HS-27A (cell line): ENCODE measurements at regions not wholly inside any gene's neighbourhood (a gene's known extent, or its start where the extent isn't known, plus 50 kb on each side); places are given as distances from the start of the nearest gene placed in this dataset.

Experiments used
- DNase-seq: peaks from one replicate; pipeline ENCODE4 v3.0.0-alpha.2; 2012; ENCODE audit warnings: low read depth, missing footprints

DNA sequence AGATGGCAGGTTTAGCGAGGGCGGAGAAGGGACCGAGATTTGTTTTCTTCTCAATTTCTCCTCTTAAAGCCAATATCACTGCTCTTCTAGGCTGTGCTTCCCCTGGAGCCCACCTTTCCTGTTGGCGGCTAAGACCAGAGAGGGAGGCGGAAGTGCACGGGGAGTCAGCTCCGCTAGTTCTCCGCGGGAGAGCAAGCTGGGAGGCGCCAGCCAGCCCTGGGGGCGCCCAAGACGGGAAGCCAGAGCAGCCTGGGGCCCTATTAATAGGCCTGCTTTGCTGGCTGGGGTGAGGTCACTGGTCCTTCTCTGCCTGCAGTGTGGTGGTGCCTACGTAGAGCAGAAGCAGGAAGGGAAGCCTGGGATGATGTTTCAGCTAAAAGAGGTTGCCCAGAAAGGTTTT lies 61.6 kb downstream of the LSM5 start:
- DNase-seq: no peak

GRCh38 chr7:32427769-32428291 lies 62.4 kb downstream of the LSM5 start:
- DNase-seq: no peak

DNA sequence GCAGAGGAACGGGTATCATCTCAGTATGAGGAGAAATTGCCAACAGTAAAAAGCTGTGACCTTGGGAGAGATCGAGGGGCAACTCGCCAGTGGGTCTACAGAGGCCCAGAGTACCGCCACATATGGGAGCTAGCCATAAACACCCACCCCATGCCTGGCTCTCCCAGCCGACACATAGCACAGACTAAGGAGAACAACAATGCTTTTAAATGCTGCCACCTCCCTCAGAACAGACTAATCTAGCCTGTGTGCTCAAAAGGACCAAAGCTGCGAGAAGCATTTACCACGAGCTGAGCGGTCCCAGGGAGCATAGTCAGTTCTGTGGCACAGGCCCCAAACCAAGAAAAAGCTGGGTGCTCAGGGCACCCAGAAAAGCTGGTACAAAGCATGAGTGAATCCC lies 73.3 kb downstream of the LSM5 start:
- no peak for DNase-seq

GRCh38 chr7:32415936-32416335 lies 74.2 kb downstream of the LSM5 start:
- DNase-seq: no peak

DNA sequence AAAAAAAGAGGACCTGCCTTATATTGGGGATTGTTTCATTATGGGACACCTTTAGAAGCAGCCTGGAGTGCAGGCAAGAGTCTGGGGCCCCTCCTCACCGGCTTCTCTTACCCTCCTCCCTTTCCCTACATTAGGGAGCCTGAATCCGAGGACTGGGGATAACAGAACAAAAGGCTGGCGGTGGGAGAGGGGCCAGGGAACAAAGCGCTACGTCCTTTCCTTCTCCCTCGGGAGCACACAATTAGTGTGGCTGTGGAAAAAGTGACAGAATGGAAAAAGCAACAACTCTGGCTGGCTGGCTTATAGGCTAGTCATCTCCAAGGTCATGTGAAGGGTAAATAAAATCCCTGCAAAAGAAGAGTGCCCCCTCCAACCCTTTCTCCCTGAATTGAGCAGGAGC lies 74.7 kb downstream of the LSM5 start:
- DNase-seq: no peak

DNA sequence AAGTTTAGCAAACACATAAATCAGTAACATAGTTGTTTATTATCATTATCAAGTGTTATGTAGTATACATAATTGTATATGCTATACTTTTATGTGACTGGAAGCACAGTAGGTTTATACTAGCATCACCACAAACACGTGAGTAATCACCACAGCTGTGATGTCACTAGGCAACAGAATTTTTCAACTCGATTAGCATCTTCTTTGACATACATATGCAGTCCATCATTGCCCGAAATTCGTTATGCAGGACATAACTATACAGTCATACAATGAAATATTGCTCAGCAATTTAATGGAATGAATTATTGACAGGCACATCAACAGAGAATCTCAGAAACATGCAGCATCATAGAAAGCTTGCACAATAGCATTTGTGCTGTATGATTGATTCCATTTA lies 77.7 kb downstream of the LSM5 start:
- DNase-seq: no peak

- DNase-seq: no peak
Observed at GRCh38 chr7:32410545-32410944, 79.6 kb downstream of the LSM5 start.

DNA sequence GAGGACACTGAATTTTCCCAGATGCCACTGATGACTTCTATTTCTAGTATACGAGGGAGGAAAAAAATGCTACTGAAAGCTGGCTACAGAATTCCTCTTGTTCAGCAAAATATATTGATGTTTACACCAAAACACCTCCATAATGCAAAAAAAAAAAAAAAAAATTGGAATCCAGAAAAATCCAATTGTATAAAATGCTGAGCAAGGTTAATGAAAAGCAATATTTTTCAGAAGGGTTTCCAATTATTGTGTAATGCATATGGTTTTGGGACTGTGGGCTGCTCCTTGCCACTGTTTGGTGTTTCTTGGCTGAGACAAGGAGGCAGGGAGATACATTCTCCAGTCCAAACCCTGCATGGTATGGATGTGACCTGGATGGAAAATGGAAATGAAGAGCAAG lies 83.8 kb downstream of the LSM5 start:
- no peak for DNase-seq

DNA sequence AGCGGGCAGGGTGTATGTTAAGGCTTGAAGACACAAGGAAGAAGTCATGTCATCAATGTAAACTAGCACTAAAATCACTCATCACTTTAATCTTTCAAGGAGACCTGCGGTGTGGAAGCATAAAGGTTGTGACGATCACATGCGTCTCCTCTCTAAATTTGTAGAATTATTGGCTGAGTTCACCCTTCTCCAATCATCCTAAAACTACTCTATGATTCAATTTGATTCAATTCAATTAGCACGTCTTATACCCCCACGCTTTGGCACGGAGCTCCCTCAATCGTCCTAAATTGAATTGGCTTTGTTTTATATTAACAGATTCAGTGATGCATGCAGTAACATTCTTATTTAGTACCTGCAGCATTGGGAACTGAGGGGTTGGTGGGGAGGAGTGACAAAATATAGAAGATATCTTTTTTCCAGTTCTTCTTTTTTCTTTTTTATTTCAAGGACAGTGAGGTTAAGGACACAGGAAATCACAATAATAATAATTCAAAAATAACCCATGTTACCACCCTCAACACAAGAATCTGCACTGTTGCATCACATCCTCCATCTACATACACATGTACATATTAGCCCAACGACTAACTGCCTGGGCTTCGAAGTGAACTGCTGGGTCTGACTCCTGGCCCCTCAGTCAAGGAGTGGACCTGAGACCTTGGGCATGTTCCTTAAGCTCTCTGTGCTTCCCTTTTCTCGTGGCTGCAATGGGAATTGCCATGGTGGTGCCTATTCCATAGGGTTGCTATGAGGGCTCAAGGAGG lies 86.5 kb downstream of the LSM5 start:
- no peak for DNase-seq

DNA sequence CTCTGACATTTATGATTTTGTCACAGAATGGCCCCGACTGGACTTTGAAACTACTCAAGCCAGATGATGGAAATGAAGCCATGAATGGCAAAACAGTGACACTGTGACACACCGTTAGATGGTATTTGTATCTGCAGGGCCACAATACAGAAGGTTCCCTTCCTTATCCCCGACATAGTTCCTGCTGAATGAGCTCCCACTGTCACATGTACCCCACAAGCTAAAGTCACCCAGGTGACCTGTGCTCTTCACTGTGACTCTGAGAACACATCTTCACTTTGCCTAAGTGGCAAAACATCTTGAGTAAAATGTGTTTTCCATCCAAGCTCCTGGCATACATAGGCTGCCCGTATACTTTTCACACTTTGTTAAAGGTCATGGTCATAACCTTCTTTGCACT lies 89.5 kb downstream of the LSM5 start:
- DNase-seq: no peak

GRCh38 chr7:32399311-32399710 lies 90.9 kb downstream of the LSM5 start:
- DNase-seq: no peak

- no peak for DNase-seq
Observed at GRCh38 chr7:32395168-32395567, 95.0 kb downstream of the LSM5 start.

DNA sequence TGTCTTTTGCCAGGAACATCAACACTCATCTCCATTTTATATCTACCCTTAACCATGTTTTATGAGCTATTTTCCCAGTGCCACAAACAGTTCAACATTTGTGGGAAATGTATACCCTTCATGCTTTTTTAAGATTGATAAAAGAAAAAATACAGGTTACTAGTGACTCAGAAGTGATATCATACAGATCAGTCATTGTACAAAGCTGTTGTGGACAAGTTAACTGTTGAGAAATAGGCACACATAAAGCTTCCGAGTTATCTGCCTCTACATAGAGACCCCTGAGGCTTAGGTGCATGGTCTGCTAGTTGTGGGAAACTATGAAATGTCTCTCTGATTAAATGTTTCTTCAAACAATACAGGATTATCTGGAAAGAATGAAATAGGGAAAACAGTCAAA lies 96.3 kb downstream of the LSM5 start:
- no peak for DNase-seq

DNA sequence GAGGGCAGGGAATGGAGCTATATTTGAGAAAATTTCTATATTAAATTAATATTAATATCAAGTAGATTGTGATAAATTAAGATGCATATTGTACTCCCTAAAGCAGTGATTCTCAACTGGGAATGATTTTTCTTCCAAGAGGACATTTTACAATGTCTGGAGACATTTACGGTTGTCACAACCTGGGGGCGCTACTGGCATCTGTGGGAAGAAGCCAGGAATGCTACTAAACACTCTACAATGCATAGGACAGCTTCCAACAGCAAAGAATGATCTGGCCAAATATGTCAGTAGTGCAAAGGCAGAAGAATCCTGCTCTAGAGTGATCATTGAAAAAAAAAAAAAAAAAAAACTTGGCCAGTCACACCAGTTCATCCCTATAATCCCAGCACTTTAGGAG lies 100.0 kb downstream of the LSM5 start:
- DNase-seq: no peak

- no peak for DNase-seq
Observed at GRCh38 chr7:32385316-32385956, 104.7 kb downstream of the LSM5 start.

DNA sequence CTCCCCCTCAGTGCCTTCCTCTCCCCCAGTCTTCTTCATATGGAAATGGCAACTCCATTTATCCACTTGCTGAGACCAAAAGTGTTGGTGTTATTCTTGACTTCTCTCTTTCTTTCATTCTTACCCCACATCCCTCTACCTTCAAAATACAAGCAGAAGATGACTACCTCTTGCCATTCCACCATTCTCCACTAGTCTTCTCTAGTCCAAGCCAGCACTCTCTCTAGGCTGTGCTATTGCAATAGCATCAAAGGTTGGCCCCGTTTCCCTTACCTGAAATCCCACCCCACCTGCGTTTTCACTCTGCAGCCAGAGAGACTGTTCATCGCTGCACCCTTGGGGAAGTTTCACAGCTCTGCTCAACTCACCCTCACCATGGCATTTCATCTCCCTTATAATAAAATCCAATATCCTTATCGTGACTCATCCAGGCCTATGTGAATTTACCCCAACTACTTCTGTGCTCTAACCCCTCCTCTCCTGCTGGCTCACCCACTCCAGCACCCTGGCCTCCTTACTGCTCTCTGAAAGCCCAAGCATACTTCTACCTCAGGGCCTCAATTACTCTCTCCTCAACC lies 109.1 kb downstream of the LSM5 start:
- DNase-seq: no peak

GRCh38 chr7:32379510-32380112 lies 110.6 kb downstream of the LSM5 start:
- DNase-seq: no peak

DNA sequence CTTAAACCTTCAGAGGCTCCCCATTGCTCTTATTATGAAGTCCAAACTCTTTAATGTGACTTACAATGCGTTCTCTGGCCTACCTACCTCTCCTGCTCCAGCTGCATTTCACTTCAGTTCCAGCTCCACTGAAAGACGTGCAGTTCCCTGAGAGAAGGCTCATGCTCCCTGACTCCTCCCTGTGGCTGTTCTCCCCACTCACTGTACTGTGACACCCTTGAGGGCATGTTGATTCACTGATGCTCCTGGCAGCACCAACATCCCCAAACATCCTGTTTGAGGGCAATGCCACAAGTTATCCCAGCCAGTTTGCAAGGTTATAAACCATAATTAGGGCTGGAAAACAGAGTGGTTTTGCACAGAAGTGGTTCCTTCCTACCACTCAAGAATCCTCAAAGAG lies 111.2 kb downstream of the LSM5 start:
- DNase-seq: no peak

DNA sequence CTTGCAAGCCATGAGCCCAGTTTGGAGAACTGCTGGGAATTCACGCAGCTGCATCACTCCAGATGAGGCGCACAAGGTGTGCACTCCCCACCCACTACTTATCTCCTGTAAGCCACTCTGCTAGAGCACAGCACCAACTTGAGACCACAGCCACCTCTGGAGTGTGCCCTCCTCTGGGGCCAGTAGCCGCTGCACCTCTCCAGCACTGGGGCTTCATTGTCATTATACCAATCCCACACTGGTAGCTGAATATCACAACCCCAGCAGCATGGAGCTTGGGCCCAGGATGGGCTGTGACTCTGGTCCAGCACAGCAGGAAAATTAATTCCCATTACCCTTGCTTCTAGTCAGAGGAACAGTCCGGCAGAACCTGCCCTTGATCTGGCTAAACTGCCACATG lies 125.6 kb downstream of the LSM5 start:
- no peak for DNase-seq

GRCh38 chr7:32360127-32360526 lies 130.1 kb downstream of the LSM5 start:
- no peak for DNase-seq

DNA sequence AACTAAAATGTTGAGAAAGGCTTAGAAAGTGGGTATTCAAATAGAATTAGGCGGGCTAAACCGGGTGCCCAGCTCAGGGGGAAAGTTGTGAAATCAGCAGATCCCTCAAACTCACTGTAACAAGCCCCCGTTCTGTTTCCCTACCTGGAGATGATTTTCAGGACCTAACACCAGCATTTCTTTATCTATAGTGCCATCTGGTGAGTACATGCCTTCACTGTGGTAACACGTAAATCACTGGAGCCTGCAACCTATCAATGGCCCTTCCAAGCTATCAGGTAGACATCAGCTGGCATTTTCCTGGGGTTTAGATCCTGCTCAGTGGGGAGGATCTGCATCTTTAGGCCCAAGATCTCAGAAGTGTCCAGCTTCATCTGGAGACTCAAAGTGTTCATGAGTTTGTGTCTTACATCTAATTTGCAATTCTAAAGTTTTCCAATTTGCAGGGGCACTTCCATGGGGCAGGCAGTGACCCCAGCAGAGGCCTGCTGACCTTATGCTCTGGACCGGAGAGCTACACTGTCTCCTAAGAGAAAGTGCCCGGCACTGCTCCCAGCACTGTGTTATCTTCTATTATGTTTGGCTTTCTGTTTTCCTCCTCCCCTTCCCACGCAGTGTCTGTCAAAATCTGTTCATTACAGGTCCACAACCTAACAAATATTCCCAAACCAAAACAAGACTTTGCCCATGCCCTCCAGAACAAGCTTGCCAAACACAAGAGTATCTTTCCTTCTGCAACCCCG lies 132.5 kb downstream of the LSM5 start:
- DNase-seq: no peak

DNA sequence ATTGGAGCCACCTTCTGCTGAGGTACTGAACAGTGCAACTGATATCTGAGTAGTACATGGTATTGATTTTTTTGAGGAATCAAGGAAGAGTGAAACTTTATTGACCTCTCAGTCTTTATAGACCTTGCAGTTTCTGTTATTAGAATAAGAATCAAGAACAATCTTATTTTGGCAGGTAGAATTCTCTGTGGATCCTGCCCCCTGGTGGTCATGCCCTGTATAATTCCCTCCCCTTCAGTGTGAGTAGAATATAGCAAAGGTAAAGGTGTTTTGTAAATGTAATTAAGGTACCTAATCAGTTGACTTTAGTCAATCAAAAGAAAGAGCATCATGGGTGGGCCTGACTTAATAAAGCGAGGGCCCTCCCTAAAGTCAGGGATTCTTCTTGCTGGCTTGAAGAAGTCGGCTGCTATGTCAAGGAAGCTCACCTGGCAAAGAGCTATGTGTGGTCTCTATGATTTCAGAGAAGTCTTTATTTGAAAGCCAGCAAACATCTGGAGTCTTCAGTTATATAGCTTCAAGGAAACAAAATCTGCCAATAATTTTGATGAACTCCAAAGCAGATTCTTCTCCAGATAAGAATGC lies 142.8 kb downstream of the LSM5 start:
- DNase-seq: no peak
